H1 (cell line): ENCODE measurements at regions not wholly inside any gene's neighbourhood (a gene's known extent, or its start where the extent isn't known, plus 50 kb on each side); places are given as distances from the start of the nearest gene placed in this dataset.

ENCODE experiments used
- CTCF ChIP-seq, 3 experiments: IDR thresholded peaks; 1 replicate in 2 of 3; 2 replicates in 1 of 3; pipeline versions ENCODE4 v1.5.1 to v1.6.1; 2011; ENCODE audit warnings: low read length in 3 of 3, mild to moderate bottlenecking in 3 of 3, inconsistent platforms in 2 of 3, low read depth in 1 of 3, moderate library complexity in 1 of 3; ENCODE audit not compliant: insufficient read depth in 1 of 3; ENCODE audit errors: control extremely low read depth in 1 of 3
- E2F6 ChIP-seq: IDR thresholded peaks from 2 replicates; pipeline ENCODE4 v1.6.1; 2012; ENCODE audit warnings: inconsistent platforms
- EZH2 ChIP-seq: fragments of 200-600 bp; sonication (generic); IDR thresholded peaks from 2 replicates; pipeline ENCODE4 v1.7.1; 2012; ENCODE audit warnings: low read depth, mild to moderate bottlenecking, moderate library complexity, low read length, inconsistent platforms; ENCODE audit not compliant: severe bottlenecking
- GABPA ChIP-seq: IDR thresholded peaks from 2 replicates; pipeline ENCODE4 v1.6.1; 2011; ENCODE audit warnings: mild to moderate bottlenecking, low read length, moderate library complexity, borderline replicate concordance; ENCODE audit not compliant: insufficient read depth
- KDM1A ChIP-seq: fragments of 200-600, 300-600 bp; sonication (generic); IDR thresholded peaks from 2 replicates; pipeline ENCODE4 v1.7.1; 2016; ENCODE audit warnings: mild to moderate bottlenecking, low read length, borderline replicate concordance
- KDM5A ChIP-seq: fragments of 200-600 bp; IDR thresholded peaks from 2 replicates; pipeline ENCODE4 v1.7.1; 2012; ENCODE audit warnings: mild to moderate bottlenecking, low read length, inconsistent platforms, mixed read lengths
- SUZ12 ChIP-seq: fragments of 200-600 bp; sonication (generic); IDR thresholded peaks from 2 replicates; pipeline ENCODE4 v1.6.1; 2012; ENCODE audit warnings: mild to moderate bottlenecking, inconsistent platforms, low read length, moderate library complexity, mixed read lengths
- TAF1 ChIP-seq: IDR thresholded peaks from 2 replicates; pipeline ENCODE4 v1.6.1; 2011; ENCODE audit warnings: mild to moderate bottlenecking, low read depth, low read length
- ZNF274 ChIP-seq: IDR thresholded peaks from 2 replicates; pipeline ENCODE4 v1.7.0; 2012; ENCODE audit warnings: low read length, borderline replicate concordance; ENCODE audit errors: extremely low read depth

- TF ChIP-seq ZNF274 (no peak), SUZ12 (no peak), KDM1A (no peak), E2F6 (no peak), EZH2 (no peak), CTCF (IDR thresholded peaks at IDR 0.05; ENCODE audit: control extremely low read depth in 1 of 3, insufficient read depth in 1 of 3, low read depth in 1 of 3, low read length in 3 of 3) (no peak), TAF1 (no peak), KDM5A (no peak), GABPA (no peak)
These were observed 727.8 kb downstream of the GBE1 start for GRCh38 chr3:81033684-81034083.
